Prostate gland (tissue), 2 donors: ENCODE measurements at regions not wholly inside any gene's neighbourhood (a gene's known extent, or its start where the extent isn't known, plus 50 kb on each side); places are given as distances from the start of the nearest gene placed in this dataset.

ENCODE experiments used
- DNase-seq: peaks from one replicate; pipeline ENCODE4 v3.0.0-alpha.2; 2019; ENCODE audit warnings: low spot score
- H3K27ac ChIP-seq, 2 donors: fragments of 200-600 bp; sonication (generic); 2 replicates each; pipeline ENCODE4 v1.5.1; 2017 to 2019
- H3K27me3 ChIP-seq: fragments of 200-600 bp; sonication (generic); replicated peaks from 2 replicates; pipeline ENCODE4 v1.5.1; 2019; ENCODE audit not compliant: insufficient read depth
- H3K36me3 ChIP-seq, 2 donors: fragments of 200-600 bp; sonication (generic); 1 replicate in 1 of 2; 2 replicates in 1 of 2; pipeline versions ENCODE4 v1.5.1 to v1.8.1; 2017 to 2019
- H3K4me1 ChIP-seq: fragments of 200-600 bp; sonication (generic); replicated peaks from 2 replicates; pipeline ENCODE4 v1.5.1; 2019
- H3K4me3 ChIP-seq, 2 donors: fragments of 200-600 bp; sonication (generic); 2 replicates each; pipeline ENCODE4 v1.5.1; 2017 to 2019
- H3K9me3 ChIP-seq: fragments of 200-600 bp; sonication (generic); 2 replicates; pipeline ENCODE4 v1.5.1; 2017
- CTCF ChIP-seq, 4 experiments: fragments of 200-600 bp in 2 of 4; fragments of 450-650 bp in 2 of 4; sonication (generic) in 2 of 4; IDR thresholded peaks; 1 replicate in 3 of 4; 2 replicates in 1 of 4; pipeline ENCODE4 v1.5.1; 2016 to 2019; ENCODE audit warnings: antibody characterized with exemption in 4 of 4, mild to moderate bottlenecking in 2 of 4, moderate library complexity in 2 of 4
- POLR2A ChIP-seq: fragments of 450-650 bp; IDR thresholded peaks from one replicate; pipeline ENCODE4 v1.6.1; 2016; ENCODE audit warnings: antibody characterized with exemption, mild to moderate bottlenecking
- POLR2AphosphoS5 ChIP-seq: sonication (generic); formaldehyde crosslinking; IDR thresholded peaks from one replicate; pipeline ENCODE4 v1.6.1; 2017; ENCODE audit warnings: antibody characterized with exemption
- WGBS: methylation state at CpG from one replicate; pipeline ENCODE4 v1.1.5; 2018; 5-methylcytosine and 5-hydroxymethylcytosine counted together
- intact Hi-C: fragments of 100-400 bp; cut with DNase I; formaldehyde crosslinking; loops from one replicate; pipeline ENCODE4 v1.14.2; 2022

- intact Hi-C loops, result no loop called here
- no peak overlapping the region for H3K27ac ChIP-seq
- H3K9me3 ChIP-seq, result no peaks in the 10 kb centered on the region
- H3K4me1 ChIP-seq, result no peaks in the 10 kb centered on the region
- no peaks in the 10 kb centered on the region for H3K36me3 ChIP-seq
- no peak for DNase-seq
- TF ChIP-seq CTCF (IDR thresholded peaks at IDR 0.05) (no peak), POLR2AphosphoS5 (no peak), POLR2A (no peak)
- WGBS, result 51% methylated on average over 3 of the region's 3 CpGs
- H3K4me3 ChIP-seq, result no peak overlapping the region
- H3K27me3 ChIP-seq, result no peaks in the 10 kb centered on the region
Observed at GRCh38 chr2:83595926-83596325, 863.2 kb downstream of the SUCLG1 start.

- WGBS, result 71% methylated on average over 2 of the region's 2 CpGs
- Histone ChIP-seq H3K36me3 (no peaks in the 10 kb centered on the region), H3K27me3 (no peaks in the 10 kb centered on the region), H3K4me1 (no peaks in the 10 kb centered on the region), H3K9me3 (no peaks in the 10 kb centered on the region), H3K27ac (no peak overlapping the region), H3K4me3 (no peak overlapping the region)
- no peak for DNase-seq
- intact Hi-C loops, result no loop called here
- TF ChIP-seq POLR2AphosphoS5 (no peak), CTCF (IDR thresholded peaks at IDR 0.05) (no peak), POLR2A (no peak)
Observed at GRCh38 chr2:83595121-83595690, 863.9 kb downstream of the SUCLG1 start.

GRCh38 chr2:83594241-83595120 is 864.6 kb downstream of the SUCLG1 start:
- intact Hi-C loops, result no loop called here
- Histone ChIP-seq H3K9me3 (no peaks in the 10 kb centered on the region), H3K4me3 (no peak overlapping the region), H3K36me3 (no peaks in the 10 kb centered on the region), H3K27me3 (no peaks in the 10 kb centered on the region), H3K4me1 (no peaks in the 10 kb centered on the region), H3K27ac (no peak overlapping the region)
- DNase-seq, result no peak
- WGBS, result 77% methylated on average over 5 of the region's 5 CpGs
- TF ChIP-seq POLR2A, result no peak
- TF ChIP-seq POLR2AphosphoS5, result no peak
- no peak for TF ChIP-seq CTCF (IDR thresholded peaks at IDR 0.05)

GRCh38 chr2:83587309-83587708 is 871.8 kb downstream of the SUCLG1 start:
- DNase-seq, result no peak

More at GRCh38 chr2:83587309-83587708, 871.8 kb downstream of the SUCLG1 start:
- WGBS, result 89% methylated on average over 4 of the region's 4 CpGs
- H3K4me3 ChIP-seq, result no peak overlapping the region
- no peaks in the 10 kb centered on the region for H3K9me3 ChIP-seq
- no peak overlapping the region for H3K27ac ChIP-seq
- no peaks in the 10 kb centered on the region for H3K36me3 ChIP-seq
- TF ChIP-seq CTCF (IDR thresholded peaks at IDR 0.05) (no peak), POLR2A (no peak), POLR2AphosphoS5 (no peak)
- intact Hi-C loops, result no loop called here
- no peaks in the 10 kb centered on the region for H3K4me1 ChIP-seq
- no peaks in the 10 kb centered on the region for H3K27me3 ChIP-seq
